NOMO-1 (cell line): ENCODE measurements at regions not wholly inside any gene's neighbourhood (a gene's known extent, or its start where the extent isn't known, plus 50 kb on each side); places are given as distances from the start of the nearest gene placed in this dataset.
A peak's percentile ranks its signal among the peaks of the same experiment; 100 is the strongest.

Source experiments
- DNase-seq, 2 experiments: peaks; one replicate each; lab custom pipeline; 2025; ENCODE audit not compliant: unreplicated experiment in 2 of 2; lab: John Stamatoyannopoulos, UW

- no peak for DNase-seq
Observed at GRCh38 chr14:53493320-53493719, 340.2 kb upstream of the DDHD1 start.

- DNase-seq = no peak
Observed at GRCh38 chr14:53491884-53492277, 338.8 kb upstream of the DDHD1 start.

- no peak for DNase-seq
Observed at GRCh38 chr14:53491256-53491883, 338.2 kb upstream of the DDHD1 start.

- no peak for DNase-seq
Observed at GRCh38 chr14:53478174-53478573, 325.1 kb upstream of the DDHD1 start.

GRCh38 chr14:53473480-53473879 is 320.4 kb upstream of the DDHD1 start:
- no peak for DNase-seq

GRCh38 chr14:53472306-53472705 is 319.2 kb upstream of the DDHD1 start:
- DNase-seq = no peak

- no peak for DNase-seq
Observed at GRCh38 chr14:53470351-53471043, 317.4 kb upstream of the DDHD1 start.

GRCh38 chr14:53468876-53469275 is 315.8 kb upstream of the DDHD1 start:
- no peak for DNase-seq

- DNase-seq = no peak
Observed at GRCh38 chr14:53464376-53464775, 311.3 kb upstream of the DDHD1 start.

- no peak for DNase-seq
Observed at GRCh38 chr14:53462931-53463778, 310.0 kb upstream of the DDHD1 start.

GRCh38 chr14:53461858-53462257 is 308.7 kb upstream of the DDHD1 start:
- no peak for DNase-seq

GRCh38 chr14:53460544-53460943 is 307.4 kb upstream of the DDHD1 start:
- no peak for DNase-seq

- no peak for DNase-seq
Observed at GRCh38 chr14:53458368-53458814, 305.3 kb upstream of the DDHD1 start.

GRCh38 chr14:53456931-53457330 is 303.8 kb upstream of the DDHD1 start:
- DNase-seq = no peak

GRCh38 chr14:53452005-53452673 is 299.0 kb upstream of the DDHD1 start:
- DNase-seq = no peak

GRCh38 chr14:53450871-53451270 is 297.7 kb upstream of the DDHD1 start:
- DNase-seq = no peak

GRCh38 chr14:53448682-53449081 is 295.6 kb upstream of the DDHD1 start:
- no peak for DNase-seq

GRCh38 chr14:53444677-53445312 is 291.7 kb upstream of the DDHD1 start:
- no peak for DNase-seq

- no peak for DNase-seq
Observed at GRCh38 chr14:53441789-53442188, 288.7 kb upstream of the DDHD1 start.

- no peak for DNase-seq
Observed at GRCh38 chr14:53437858-53438257, 284.7 kb upstream of the DDHD1 start.

- peak; percentile 22 to 37 for DNase-seq
Observed at GRCh38 chr14:53432378-53432802, 279.3 kb upstream of the DDHD1 start.
